ENCODE measurements at regions not wholly inside any gene's neighbourhood (a gene's known extent, or its start where the extent isn't known, plus 50 kb on each side); places are given as distances from the start of the nearest gene placed in this dataset.

GRCh38 chr1:232267837-232268598, 361.9 kb downstream of the SIPA1L2 start:
- DNase-seq (ENCODE audit: low read depth, low spot score), result no peak
- no peaks in the 10 kb centered on the region for H3K4me1 ChIP-seq (ENCODE audit: insufficient read depth, insufficient read length)
- TF ChIP-seq SUZ12 (IDR thresholded peaks at IDR 0.05; ENCODE audit: extremely low read depth, insufficient read depth, insufficient read length) (no peak), YY1 (IDR thresholded peaks at IDR 0.05; ENCODE audit: insufficient read depth, insufficient read length) (no peak), ZNF274 (IDR thresholded peaks at IDR 0.05; ENCODE audit: low read depth, low read length) (no peak)
- no peaks in the 10 kb centered on the region for H3K36me3 ChIP-seq (ENCODE audit: insufficient read depth, insufficient read length, low read length)
- H3K9me3 ChIP-seq (ENCODE audit: insufficient read depth, low read length), result no peaks in the 10 kb centered on the region
- no peaks in the 10 kb centered on the region for H3K27me3 ChIP-seq (ENCODE audit: insufficient read depth, insufficient read length)
- H3K4me3 ChIP-seq (ENCODE audit: insufficient read length, low read depth), result no peak overlapping the region
- H3K9ac ChIP-seq (ENCODE audit: insufficient read length, low read depth), result no peak overlapping the region

GRCh38 chr1:232267092-232267836, 362.7 kb downstream of the SIPA1L2 start:
- H3K36me3 ChIP-seq (ENCODE audit: insufficient read depth, insufficient read length, low read length), result no peaks in the 10 kb centered on the region
- no peaks in the 10 kb centered on the region for H3K9me3 ChIP-seq (ENCODE audit: insufficient read depth, low read length)
- H3K9ac ChIP-seq (ENCODE audit: insufficient read length, low read depth), result no peak overlapping the region
- no peak for DNase-seq (ENCODE audit: low read depth, low spot score)
- TF ChIP-seq SUZ12 (IDR thresholded peaks at IDR 0.05; ENCODE audit: extremely low read depth, insufficient read depth, insufficient read length), result no peak
- no peaks in the 10 kb centered on the region for H3K4me1 ChIP-seq (ENCODE audit: insufficient read depth, insufficient read length)
- H3K27me3 ChIP-seq (ENCODE audit: insufficient read depth, insufficient read length), result no peaks in the 10 kb centered on the region
- no peak overlapping the region for H3K4me3 ChIP-seq (ENCODE audit: insufficient read length, low read depth)

GRCh38 chr1:232263452-232263851, 366.5 kb downstream of the SIPA1L2 start:
- DNase-seq (ENCODE audit: low read depth, low spot score), result no peak
- Histone ChIP-seq H3K4me3 (ENCODE audit: insufficient read length, low read depth) (no peak overlapping the region), H3K36me3 (ENCODE audit: insufficient read depth, insufficient read length, low read length) (no peaks in the 10 kb centered on the region), H3K9ac (ENCODE audit: insufficient read length, low read depth) (no peak overlapping the region), H3K4me1 (ENCODE audit: insufficient read depth, insufficient read length) (no peaks in the 10 kb centered on the region), H3K9me3 (ENCODE audit: insufficient read depth, low read length) (no peaks in the 10 kb centered on the region), H3K27me3 (ENCODE audit: insufficient read depth, insufficient read length) (no peaks in the 10 kb centered on the region)
- TF ChIP-seq SUZ12 (IDR thresholded peaks at IDR 0.05; ENCODE audit: extremely low read depth, insufficient read depth, insufficient read length), result no peak
- no peak for TF ChIP-seq ZNF274 (IDR thresholded peaks at IDR 0.05; ENCODE audit: low read depth, low read length)
- no peak for TF ChIP-seq YY1 (IDR thresholded peaks at IDR 0.05; ENCODE audit: insufficient read depth, insufficient read length)

GRCh38 chr1:232262991-232263390, 366.9 kb downstream of the SIPA1L2 start:
- TF ChIP-seq ZNF274 (IDR thresholded peaks at IDR 0.05; ENCODE audit: low read depth, low read length), result no peak
- TF ChIP-seq SUZ12 (IDR thresholded peaks at IDR 0.05; ENCODE audit: extremely low read depth, insufficient read depth, insufficient read length), result no peak
- no peak for TF ChIP-seq YY1 (IDR thresholded peaks at IDR 0.05; ENCODE audit: insufficient read depth, insufficient read length)
- Histone ChIP-seq H3K9me3 (ENCODE audit: insufficient read depth, low read length) (no peaks in the 10 kb centered on the region), H3K4me1 (ENCODE audit: insufficient read depth, insufficient read length) (no peaks in the 10 kb centered on the region), H3K27me3 (ENCODE audit: insufficient read depth, insufficient read length) (no peaks in the 10 kb centered on the region), H3K9ac (ENCODE audit: insufficient read length, low read depth) (no peak overlapping the region), H3K4me3 (ENCODE audit: insufficient read length, low read depth) (no peak overlapping the region), H3K36me3 (ENCODE audit: insufficient read depth, insufficient read length, low read length) (no peaks in the 10 kb centered on the region)
- DNase-seq (ENCODE audit: low read depth, low spot score), result no peak

GRCh38 chr1:232260861-232261260, 369.1 kb downstream of the SIPA1L2 start:
- H3K9ac ChIP-seq (ENCODE audit: insufficient read length, low read depth), result no peak overlapping the region
- no peak overlapping the region for H3K4me3 ChIP-seq (ENCODE audit: insufficient read length, low read depth)
- no peaks in the 10 kb centered on the region for H3K36me3 ChIP-seq (ENCODE audit: insufficient read depth, insufficient read length, low read length)
- TF ChIP-seq YY1 (IDR thresholded peaks at IDR 0.05; ENCODE audit: insufficient read depth, insufficient read length), result no peak
- no peak for TF ChIP-seq SUZ12 (IDR thresholded peaks at IDR 0.05; ENCODE audit: extremely low read depth, insufficient read depth, insufficient read length)
- no peak for TF ChIP-seq ZNF274 (IDR thresholded peaks at IDR 0.05; ENCODE audit: low read depth, low read length)
- no peaks in the 10 kb centered on the region for H3K9me3 ChIP-seq (ENCODE audit: insufficient read depth, low read length)
- DNase-seq (ENCODE audit: low read depth, low spot score), result no peak
- no peaks in the 10 kb centered on the region for H3K27me3 ChIP-seq (ENCODE audit: insufficient read depth, insufficient read length)
- no peaks in the 10 kb centered on the region for H3K4me1 ChIP-seq (ENCODE audit: insufficient read depth, insufficient read length)

- TF ChIP-seq ZNF274 (IDR thresholded peaks at IDR 0.05; ENCODE audit: low read depth, low read length), result no peak
- TF ChIP-seq YY1 (IDR thresholded peaks at IDR 0.05; ENCODE audit: insufficient read depth, insufficient read length), result no peak
- no peak for TF ChIP-seq SUZ12 (IDR thresholded peaks at IDR 0.05; ENCODE audit: extremely low read depth, insufficient read depth, insufficient read length)
- Histone ChIP-seq H3K9ac (ENCODE audit: insufficient read length, low read depth) (no peak overlapping the region), H3K36me3 (ENCODE audit: insufficient read depth, insufficient read length, low read length) (no peaks in the 10 kb centered on the region), H3K4me1 (ENCODE audit: insufficient read depth, insufficient read length) (no peaks in the 10 kb centered on the region), H3K4me3 (ENCODE audit: insufficient read length, low read depth) (no peak overlapping the region), H3K9me3 (ENCODE audit: insufficient read depth, low read length) (no peaks in the 10 kb centered on the region), H3K27me3 (ENCODE audit: insufficient read depth, insufficient read length) (no peaks in the 10 kb centered on the region)
- DNase-seq (ENCODE audit: low read depth, low spot score), result no peak
Observed at GRCh38 chr1:232260045-232260444, 369.9 kb downstream of the SIPA1L2 start.

- Histone ChIP-seq H3K4me3 (ENCODE audit: insufficient read length, low read depth) (no peak overlapping the region), H3K9ac (ENCODE audit: insufficient read length, low read depth) (no peak overlapping the region), H3K9me3 (ENCODE audit: insufficient read depth, low read length) (no peaks in the 10 kb centered on the region), H3K4me1 (ENCODE audit: insufficient read depth, insufficient read length) (no peaks in the 10 kb centered on the region), H3K36me3 (ENCODE audit: insufficient read depth, insufficient read length, low read length) (no peaks in the 10 kb centered on the region), H3K27me3 (ENCODE audit: insufficient read depth, insufficient read length) (no peaks in the 10 kb centered on the region)
- no peak for DNase-seq (ENCODE audit: low read depth, low spot score)
- TF ChIP-seq SUZ12 (IDR thresholded peaks at IDR 0.05; ENCODE audit: extremely low read depth, insufficient read depth, insufficient read length), result no peak
- TF ChIP-seq ZNF274 (IDR thresholded peaks at IDR 0.05; ENCODE audit: low read depth, low read length), result no peak
- no peak for TF ChIP-seq YY1 (IDR thresholded peaks at IDR 0.05; ENCODE audit: insufficient read depth, insufficient read length)
Observed at GRCh38 chr1:232259333-232259732, 370.6 kb downstream of the SIPA1L2 start.
